SH-SY5Y (cell line): ENCODE measurements at regions not wholly inside any gene's neighbourhood (a gene's known extent, or its start where the extent isn't known, plus 50 kb on each side); places are given as distances from the start of the nearest gene placed in this dataset.
A peak's percentile ranks its signal among the peaks of the same experiment; 100 is the strongest.

Source experiments
- GATA2 ChIP-seq: IDR thresholded peaks from 2 replicates; pipeline ENCODE4 v1.6.1; 2011; ENCODE audit warnings: mild to moderate bottlenecking, low read depth, low read length
- GATA3 ChIP-seq: IDR thresholded peaks from 2 replicates; pipeline ENCODE4 v1.6.1; 2011; ENCODE audit warnings: low read depth, mild to moderate bottlenecking, low read length, moderate library complexity

DNA sequence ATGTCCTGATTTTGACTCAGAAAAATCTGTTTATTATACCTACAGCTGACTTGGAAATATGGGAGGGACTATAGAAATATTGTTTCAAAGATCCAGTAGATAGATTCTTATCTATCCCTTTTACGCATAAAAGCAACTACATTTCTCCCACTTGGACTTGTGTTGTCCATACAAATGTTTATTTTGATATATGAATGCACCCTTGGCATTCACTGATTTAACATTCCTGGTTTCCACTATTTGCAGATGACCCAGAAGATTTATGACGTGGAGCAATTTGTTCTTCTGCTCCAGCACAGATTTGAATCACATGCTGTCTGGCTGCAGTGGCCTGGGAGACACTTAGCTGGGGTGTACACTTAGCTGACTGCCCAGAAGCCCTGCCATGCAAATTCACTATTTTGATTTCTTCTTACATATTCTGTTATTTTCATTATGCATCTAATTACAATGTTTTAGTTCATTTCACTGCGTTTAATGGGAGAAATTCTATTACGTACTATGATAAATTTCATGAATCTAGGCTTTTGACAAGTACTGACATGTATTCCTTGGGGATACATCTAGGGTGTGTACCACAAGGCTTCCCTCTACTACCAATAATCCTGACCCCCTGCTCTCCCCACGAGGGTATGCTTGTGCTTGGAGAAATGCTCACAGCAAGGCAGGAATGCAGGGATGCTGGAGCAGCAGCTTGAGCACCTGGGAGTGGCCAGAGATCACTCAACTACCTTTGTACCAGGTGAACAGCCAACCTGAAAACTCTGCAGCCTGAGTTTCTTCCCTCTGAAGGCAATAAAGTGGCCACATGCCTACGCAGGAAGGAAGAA is 223.6 kb upstream of the TBL1XR1 start:
- peak; percentile 46; the same call in 1 of the 2 replicates for TF ChIP-seq GATA2
- TF ChIP-seq GATA3: no peak

DNA sequence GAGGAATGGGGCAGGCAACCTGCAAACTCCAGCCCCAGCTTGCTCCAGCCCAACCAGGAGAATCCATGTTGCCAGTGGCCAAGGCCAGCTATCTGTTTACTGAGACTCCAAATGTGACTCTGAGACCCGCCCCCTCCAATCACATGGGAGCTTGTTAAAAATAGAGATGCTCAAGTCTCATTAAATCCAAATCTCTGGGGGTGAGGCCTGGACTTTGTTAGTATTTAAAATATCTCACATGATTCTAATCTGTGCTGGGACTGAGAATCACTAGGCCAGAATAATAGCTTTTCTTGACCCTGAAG is 224.2 kb upstream of the TBL1XR1 start:
- TF ChIP-seq GATA2: no peak

DNA sequence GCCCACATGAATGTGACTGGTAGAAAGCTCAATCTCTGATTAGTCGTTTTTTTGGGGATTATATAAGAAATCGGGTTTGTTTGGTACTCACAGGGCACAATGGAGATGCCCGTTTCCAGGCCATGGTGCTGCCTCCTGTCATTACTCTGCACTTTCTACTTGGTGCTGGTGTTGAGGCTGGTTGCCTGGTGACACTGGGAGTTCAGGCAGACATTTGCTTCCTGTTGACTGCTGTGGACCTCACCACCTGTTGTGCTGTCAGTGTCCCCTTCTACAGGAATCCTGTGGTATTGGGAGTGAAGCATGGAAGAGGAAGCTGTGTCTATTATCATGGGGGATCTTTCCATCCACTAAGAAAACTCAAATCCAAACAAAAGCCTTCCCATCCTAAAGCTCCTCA is 227.2 kb upstream of the TBL1XR1 start:
- no peak for TF ChIP-seq GATA3
- no peak for TF ChIP-seq GATA2

DNA sequence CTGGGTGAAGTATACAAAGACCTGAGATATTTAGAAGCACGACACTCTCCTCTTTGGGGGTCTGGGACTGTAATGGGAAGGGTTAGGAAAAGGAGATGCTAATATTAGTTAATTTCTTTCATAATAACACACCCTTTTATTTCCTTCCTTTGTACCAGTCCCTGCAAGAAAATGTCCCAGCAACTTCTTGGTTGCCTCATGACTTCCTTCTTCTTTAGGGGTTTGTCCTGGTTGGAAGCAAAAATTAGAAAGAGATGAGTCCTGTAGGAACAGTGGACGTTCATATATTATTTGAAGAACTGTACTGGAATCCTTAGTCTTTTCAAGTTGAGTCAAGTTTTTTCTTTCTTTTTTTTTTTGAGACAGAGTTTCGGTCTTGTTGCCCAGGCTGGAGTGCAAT is 227.8 kb upstream of the TBL1XR1 start:
- TF ChIP-seq GATA3: no peak
- no peak for TF ChIP-seq GATA2

DNA sequence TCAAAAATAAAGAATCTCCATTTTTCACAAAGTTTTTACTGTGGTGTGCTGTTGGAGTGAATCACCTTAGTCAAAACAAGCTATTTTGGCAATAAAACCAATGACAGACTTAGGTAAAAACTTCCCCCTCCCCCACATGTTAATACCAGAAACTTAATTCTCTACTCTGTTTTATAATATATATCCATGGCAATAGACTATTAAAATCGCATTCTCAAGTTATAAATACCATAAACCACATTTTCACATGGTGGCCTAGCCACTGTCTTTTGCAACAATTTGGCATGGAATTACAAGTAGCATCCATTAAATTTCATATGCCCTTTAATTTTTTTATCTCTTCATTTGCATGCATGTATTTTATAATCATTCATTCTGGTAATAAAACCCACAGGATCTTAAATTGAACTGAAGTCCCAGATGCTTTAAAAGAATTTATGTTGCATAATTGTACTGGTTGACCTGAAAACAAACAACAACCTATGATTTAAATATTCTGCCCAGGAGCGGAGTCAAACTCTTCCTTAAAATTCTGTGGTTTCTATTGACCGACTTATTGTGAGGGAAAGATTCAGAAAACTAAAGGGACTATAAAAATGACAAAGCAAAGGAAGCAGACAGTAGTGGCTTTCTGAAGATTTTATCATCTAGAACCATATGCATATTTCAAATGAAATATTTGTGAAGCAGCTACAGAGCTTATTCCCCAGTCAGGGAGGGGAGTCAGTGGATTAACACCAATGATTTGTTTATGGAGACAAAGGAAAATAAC is 229.0 kb upstream of the TBL1XR1 start:
- no peak for TF ChIP-seq GATA3
- TF ChIP-seq GATA2: no peak

DNA sequence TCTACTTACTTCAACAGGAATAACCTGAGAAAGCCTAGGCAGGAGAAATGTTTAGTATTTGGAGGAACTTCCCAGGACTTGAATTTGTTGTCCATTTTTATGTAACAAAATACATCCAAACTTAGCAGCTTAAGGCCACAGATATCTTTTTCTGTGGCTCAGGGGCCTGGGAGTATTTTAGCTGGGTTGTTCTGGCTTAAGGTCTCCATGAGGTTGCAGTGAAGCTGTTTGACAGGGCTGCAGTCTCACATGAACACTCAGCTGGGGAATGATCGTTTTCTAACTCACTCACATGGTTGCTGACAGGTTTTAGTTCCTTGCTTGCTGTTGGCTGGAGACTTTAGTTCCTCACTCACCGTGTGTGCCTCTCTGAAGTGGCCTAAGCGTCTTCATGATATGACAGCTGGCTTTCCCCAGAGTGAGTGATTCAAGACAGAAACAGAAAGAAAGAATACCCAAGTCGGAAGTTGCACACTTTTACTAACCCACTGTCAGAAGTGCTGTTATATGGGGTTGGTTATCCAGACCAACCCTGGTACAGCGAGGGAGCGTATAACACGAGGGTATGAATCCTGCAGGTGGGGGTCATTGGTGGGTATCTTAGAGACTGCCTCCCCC is 229.7 kb upstream of the TBL1XR1 start:
- TF ChIP-seq GATA3 (no peak), GATA2 (no peak)

DNA sequence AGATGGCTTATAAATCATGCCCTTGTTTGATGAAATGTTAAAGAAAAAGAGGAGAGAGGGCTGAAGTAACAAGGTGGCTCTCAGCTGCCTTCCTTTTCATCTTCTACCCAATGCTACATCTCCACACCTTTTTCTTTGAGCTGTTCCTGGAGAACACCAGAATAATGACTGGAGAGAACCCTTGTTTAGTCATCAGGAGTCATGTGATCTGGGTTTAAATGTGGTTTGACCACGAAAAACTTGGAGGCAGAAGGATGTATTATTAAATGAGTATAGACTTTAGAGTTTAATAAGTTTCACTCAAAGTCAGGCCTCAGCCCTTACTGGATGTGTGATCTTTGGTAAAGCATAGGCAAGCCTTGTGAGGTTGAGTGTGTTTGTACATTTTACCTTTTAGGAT is 230.3 kb upstream of the TBL1XR1 start:
- TF ChIP-seq GATA3: no peak

DNA sequence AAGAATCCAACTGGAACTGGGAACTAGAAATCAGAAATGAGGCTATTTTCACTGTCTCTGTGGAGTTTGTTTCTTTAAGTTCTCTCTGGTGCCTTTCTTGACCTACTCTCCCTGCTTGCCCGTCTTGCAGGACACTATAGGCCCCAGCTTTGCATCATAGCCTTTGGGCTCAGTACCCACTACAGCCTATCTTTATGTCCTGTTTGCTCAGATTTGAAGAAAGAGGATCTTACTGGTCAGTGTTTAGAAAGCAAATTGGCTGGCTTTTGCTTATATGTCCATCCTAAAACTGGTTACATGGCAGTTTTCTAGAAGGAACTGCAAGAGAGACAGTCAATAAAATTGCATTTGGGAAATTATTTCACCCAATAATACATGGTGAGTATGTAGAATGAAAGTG is 231.8 kb upstream of the TBL1XR1 start:
- TF ChIP-seq GATA3 (no peak), GATA2 (no peak)

DNA sequence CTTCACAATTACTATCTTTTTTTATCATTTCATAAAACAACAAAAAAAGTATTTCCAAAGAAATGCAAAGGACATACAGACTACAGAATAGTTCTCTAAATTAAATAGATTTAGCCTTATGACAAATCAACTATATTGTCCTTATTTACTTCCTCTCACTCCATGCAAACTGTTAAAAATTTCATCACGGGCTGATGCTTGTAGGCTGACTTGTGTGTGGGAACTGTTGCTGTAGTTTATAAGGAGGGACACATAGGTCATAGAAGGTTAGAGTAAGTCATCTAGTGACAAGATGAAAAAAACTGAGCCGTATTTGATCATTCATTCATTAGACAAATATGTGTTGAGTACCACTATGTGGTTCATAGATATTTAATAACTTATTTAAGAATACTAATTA is 232.5 kb upstream of the TBL1XR1 start:
- no peak for TF ChIP-seq GATA3

DNA sequence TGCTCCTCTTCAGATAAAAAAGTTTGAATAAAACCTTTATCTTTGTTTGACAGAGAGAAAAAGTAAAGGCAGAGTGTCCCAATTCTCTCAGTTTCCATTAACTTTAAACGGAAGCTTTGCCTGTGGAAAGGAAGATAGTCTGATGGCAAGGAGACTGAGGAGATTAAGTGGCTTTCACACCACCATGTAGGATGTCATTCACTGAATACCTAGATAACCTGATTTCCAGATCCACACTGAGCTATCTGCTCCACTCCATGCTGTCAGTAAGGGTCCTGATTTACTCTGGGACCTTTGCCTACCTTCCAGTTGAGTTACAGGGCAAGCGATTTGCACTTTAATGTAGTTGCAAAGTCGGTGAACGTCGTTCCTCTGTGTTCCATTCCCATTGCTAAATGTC is 233.4 kb upstream of the TBL1XR1 start:
- TF ChIP-seq GATA3 (no peak), GATA2 (no peak)

DNA sequence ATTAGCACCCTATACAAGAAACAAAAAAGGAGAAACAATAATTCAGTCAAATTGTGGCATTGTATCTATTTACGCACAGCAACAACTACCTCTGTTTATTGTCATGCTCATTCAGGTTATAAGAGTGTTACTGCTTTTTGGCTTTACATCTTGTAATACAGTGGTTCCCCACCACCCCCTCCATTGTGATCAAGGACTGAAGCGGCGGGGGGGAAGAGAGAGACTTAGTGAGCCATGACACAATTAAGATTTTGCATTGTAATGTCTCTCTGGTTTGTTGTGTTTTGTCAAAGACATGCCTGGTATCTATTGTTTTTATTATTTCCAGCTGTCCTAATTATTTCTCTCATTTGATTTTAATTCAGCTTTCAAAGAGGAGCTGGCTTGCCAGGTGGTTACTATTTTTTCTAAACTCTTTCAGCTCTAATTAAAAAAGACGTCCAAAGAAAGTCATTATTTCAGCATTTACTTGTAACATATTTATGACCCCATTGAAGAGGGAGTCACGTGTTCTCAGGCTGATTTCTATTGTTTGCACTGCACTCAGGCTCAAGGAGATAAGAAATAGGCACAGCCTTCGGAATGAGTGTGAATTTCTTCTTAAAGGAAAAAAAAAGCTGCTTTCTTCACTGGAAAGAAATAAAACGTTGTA is 234.4 kb upstream of the TBL1XR1 start:
- TF ChIP-seq GATA2 (no peak), GATA3 (no peak)

DNA sequence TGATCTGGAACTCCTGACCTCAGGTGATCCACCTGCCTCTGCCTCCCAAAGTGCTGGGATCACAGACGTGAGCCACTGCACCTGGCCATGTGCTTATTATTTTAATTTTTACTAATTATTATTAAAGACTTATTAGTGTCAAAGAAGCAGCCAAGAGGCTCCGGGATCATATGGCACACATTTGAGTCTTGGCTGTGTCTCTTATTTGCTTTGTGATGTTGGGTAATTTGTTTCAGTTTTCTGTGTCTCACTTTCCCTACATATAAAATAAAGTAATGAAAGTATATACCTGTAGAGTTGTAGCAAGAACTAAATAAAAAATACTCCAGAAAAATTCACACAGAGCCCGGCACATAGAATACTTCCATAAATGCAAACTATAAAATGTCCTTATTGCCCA is 238.0 kb upstream of the TBL1XR1 start:
- TF ChIP-seq GATA3: no peak

DNA sequence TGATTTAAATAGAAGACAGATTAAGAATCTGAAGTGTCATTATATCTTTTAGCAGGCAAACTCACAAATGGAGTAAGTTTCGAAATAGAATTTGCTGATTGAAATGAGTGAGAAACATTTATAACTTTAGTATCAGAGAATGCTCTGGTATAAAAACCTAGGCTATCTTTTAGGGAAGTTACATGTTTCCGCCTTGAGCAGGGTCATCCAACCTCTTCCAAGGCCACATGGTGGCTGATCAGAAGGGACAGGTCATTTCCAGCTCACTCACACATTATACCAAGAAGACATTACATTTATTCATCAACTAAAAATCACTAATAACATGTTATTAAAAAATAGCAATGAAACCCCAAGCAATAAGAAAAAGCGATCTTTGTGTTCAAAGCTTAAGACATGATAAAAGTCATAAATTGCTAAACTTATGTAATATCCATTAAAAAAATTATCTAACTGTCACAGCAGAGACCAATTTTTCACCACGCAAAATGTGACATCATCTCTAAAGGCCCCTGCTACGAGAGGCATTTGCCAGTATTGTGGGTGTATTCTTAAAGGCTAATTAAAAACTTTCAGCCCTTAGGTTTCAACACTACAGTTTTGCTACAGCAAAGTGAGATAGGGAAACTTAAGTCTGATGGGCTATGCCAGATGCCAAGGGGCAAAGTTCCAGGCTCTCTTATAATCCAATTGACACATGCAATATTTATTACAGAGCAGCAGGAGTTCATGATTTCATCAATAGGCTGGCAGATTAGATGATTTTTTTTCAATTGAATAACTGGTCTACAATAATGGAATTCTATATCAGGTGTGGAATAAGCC is 240.4 kb upstream of the TBL1XR1 start:
- TF ChIP-seq GATA2: no peak
- no peak for TF ChIP-seq GATA3

DNA sequence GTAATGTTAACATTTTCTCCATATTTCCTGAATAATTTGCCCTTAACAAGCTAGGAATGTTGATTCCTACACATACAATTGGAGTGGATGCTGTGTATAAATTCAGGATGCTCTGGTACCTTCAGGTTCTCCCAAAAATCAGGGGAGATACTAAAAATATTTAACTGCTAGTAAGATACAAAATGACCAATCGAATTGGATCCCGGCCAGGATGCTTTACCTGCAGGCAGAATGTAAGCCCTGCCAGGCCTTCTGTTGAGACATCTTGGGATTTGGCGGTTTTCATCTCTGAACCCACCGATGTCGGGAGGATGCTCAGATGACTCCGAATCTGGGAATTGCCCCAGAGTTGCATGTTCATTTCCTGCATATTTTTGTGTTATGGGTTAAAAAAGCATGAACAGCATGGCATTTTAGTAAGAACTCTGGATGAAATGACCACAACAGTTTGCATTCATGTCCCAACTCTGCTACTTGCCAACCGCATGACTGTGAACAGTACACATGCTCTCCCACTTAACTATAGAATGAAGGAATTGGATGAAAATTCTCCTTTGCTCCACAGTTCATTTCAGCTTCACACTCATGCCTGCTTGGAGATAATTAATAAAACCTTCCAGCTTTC is 241.4 kb upstream of the TBL1XR1 start:
- TF ChIP-seq GATA3 (no peak), GATA2 (no peak)
